Tibial nerve (tissue), 4 donors: ENCODE measurements at regions not wholly inside any gene's neighbourhood (a gene's known extent, or its start where the extent isn't known, plus 50 kb on each side); places are given as distances from the start of the nearest gene placed in this dataset.

ENCODE experiments used
- CTCF ChIP-seq, 5 experiments: fragments of 200-600 bp in 3 of 5; fragments of 450-650 bp in 2 of 5; sonication (generic) in 3 of 5; IDR thresholded peaks; one replicate each; pipeline ENCODE4 v1.5.1; 2016 to 2019; ENCODE audit warnings: antibody characterized with exemption in 5 of 5, mild to moderate bottlenecking in 3 of 5, moderate library complexity in 2 of 5
- EP300 ChIP-seq, 2 donors: sonication (generic); formaldehyde crosslinking; IDR thresholded peaks; one replicate each; pipeline ENCODE4 v1.6.1; 2017; ENCODE audit warnings: antibody characterized with exemption in 2 of 2, mild to moderate bottlenecking in 1 of 2
- POLR2A ChIP-seq, 2 donors: fragments of 450-650 bp; IDR thresholded peaks; one replicate each; pipeline ENCODE4 v1.6.1; 2017; ENCODE audit warnings: antibody characterized with exemption in 2 of 2, mild to moderate bottlenecking in 2 of 2, moderate library complexity in 2 of 2

DNA sequence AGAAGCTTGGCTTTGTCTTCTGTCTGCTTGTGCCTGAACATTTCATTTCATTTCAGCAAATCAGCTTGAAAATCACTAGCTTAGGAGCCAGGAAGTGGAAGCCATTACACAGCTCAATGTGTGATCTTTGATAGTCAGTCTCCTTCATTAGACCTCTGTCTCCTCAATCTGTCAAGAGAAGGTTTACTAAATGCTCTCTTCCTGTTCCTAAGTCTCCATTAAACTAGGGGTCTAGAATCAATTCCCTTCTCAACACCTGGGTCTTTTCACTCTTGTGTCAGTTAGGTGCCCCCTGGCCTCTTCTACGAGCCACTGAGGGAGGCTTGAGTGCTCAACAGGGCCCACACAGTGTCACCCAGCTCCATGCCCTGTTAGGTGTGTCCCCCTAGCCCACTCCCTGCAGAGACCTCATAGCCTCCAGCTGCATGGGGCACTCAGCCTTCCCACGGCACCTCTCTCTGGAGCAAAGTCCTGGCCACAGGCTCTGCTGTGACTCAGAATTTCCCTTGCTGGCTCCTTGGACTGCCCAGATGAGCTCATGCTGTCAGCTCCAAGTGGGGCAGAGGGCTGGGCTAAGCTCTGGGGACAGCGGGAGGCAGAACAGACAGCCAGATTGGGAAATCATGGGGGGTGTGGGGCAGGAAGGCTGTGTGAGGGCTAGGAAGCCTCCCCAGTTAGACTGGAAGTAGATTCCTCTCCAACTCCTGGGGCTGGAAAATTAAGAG, 115.7 kb upstream of the IPO9 start:
- TF ChIP-seq EP300 (IDR thresholded peaks at IDR 0.05) (peak; percentile 94 to 99), CTCF (IDR thresholded peaks at IDR 0.05) (peak in 2 of 5 experiments; percentile 8 to 28), POLR2A (IDR thresholded peaks at IDR 0.05) (peak in 1 of 2 donors; percentile 25)
